ENCODE measurements at regions not wholly inside any gene's neighbourhood (a gene's known extent, or its start where the extent isn't known, plus 50 kb on each side); places are given as distances from the start of the nearest gene placed in this dataset.

DNA sequence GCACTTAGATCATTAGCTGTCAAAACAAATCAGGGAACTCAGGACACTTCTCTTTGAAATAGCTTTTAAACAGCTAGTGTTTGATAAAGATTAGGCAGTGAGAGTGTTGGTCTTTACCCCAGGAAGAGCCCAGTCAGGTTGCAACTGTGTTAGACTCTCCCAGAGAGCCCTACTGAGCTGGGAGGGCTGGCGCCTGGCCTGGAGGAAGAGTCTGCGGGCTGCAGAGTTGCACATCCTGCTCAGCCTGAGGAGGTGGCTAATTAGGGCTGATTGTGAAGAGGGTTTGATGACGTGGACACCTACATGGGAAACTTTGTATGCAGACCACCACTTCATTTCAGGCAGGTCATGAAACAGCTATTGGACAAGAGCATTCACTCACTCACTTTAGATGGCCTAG is 112.0 kb downstream of the TMEM174 start:
- TF ChIP-seq EZH2phosphoT487 (IDR thresholded peaks at IDR 0.05; ENCODE audit: unreplicated experiment) (no peak), POLR2AphosphoS5 (IDR thresholded peaks at IDR 0.05; ENCODE audit: low read depth) (no peak), JUNB (IDR thresholded peaks at IDR 0.05; ENCODE audit: unreplicated experiment) (no peak), EZH2 (IDR thresholded peaks at IDR 0.05; ENCODE audit: low read depth, unreplicated experiment) (no peak), CREB1 (CRISPR knock-in tag; IDR thresholded peaks at IDR 0.05; ENCODE audit: low read depth) (no peak), NANOG (IDR thresholded peaks at IDR 0.05; ENCODE audit: borderline replicate concordance) (no peak), ZNF114 (CRISPR knock-in tag; IDR thresholded peaks at IDR 0.05) (no peak), STAT1 (IDR thresholded peaks at IDR 0.05; ENCODE audit: unreplicated experiment) (no peak)
- TF ChIP-seq, protein P1, sequence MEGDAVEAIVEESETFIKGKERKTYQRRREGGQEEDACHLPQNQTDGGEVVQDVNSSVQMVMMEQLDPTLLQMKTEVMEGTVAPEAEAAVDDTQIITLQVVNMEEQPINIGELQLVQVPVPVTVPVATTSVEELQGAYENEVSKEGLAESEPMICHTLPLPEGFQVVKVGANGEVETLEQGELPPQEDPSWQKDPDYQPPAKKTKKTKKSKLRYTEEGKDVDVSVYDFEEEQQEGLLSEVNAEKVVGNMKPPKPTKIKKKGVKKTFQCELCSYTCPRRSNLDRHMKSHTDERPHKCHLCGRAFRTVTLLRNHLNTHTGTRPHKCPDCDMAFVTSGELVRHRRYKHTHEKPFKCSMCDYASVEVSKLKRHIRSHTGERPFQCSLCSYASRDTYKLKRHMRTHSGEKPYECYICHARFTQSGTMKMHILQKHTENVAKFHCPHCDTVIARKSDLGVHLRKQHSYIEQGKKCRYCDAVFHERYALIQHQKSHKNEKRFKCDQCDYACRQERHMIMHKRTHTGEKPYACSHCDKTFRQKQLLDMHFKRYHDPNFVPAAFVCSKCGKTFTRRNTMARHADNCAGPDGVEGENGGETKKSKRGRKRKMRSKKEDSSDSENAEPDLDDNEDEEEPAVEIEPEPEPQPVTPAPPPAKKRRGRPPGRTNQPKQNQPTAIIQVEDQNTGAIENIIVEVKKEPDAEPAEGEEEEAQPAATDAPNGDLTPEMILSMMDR (conservative IDR thresholded peaks at IDR 0.05; ENCODE audit: low read depth in 2 of 2) = no peak
- TF ChIP-seq, protein P2, sequence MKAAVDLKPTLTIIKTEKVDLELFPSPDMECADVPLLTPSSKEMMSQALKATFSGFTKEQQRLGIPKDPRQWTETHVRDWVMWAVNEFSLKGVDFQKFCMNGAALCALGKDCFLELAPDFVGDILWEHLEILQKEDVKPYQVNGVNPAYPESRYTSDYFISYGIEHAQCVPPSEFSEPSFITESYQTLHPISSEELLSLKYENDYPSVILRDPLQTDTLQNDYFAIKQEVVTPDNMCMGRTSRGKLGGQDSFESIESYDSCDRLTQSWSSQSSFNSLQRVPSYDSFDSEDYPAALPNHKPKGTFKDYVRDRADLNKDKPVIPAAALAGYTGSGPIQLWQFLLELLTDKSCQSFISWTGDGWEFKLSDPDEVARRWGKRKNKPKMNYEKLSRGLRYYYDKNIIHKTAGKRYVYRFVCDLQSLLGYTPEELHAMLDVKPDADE (IDR thresholded peaks at IDR 0.05) = no peak
- TF ChIP-seq, protein P3, sequence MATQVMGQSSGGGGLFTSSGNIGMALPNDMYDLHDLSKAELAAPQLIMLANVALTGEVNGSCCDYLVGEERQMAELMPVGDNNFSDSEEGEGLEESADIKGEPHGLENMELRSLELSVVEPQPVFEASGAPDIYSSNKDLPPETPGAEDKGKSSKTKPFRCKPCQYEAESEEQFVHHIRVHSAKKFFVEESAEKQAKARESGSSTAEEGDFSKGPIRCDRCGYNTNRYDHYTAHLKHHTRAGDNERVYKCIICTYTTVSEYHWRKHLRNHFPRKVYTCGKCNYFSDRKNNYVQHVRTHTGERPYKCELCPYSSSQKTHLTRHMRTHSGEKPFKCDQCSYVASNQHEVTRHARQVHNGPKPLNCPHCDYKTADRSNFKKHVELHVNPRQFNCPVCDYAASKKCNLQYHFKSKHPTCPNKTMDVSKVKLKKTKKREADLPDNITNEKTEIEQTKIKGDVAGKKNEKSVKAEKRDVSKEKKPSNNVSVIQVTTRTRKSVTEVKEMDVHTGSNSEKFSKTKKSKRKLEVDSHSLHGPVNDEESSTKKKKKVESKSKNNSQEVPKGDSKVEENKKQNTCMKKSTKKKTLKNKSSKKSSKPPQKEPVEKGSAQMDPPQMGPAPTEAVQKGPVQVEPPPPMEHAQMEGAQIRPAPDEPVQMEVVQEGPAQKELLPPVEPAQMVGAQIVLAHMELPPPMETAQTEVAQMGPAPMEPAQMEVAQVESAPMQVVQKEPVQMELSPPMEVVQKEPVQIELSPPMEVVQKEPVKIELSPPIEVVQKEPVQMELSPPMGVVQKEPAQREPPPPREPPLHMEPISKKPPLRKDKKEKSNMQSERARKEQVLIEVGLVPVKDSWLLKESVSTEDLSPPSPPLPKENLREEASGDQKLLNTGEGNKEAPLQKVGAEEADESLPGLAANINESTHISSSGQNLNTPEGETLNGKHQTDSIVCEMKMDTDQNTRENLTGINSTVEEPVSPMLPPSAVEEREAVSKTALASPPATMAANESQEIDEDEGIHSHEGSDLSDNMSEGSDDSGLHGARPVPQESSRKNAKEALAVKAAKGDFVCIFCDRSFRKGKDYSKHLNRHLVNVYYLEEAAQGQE (IDR thresholded peaks at IDR 0.05; ENCODE audit: unreplicated experiment) = no peak
